SU-DHL-6 (cell line): ENCODE measurements at regions not wholly inside any gene's neighbourhood (a gene's known extent, or its start where the extent isn't known, plus 50 kb on each side); places are given as distances from the start of the nearest gene placed in this dataset.

ENCODE experiments used
- EZH2phosphoT487 ChIP-seq: fragments of 200-600 bp; sonication (generic), shearing (Covaris generic); conservative IDR thresholded peaks from 2 replicates; pipeline ENCODE4 v1.6.1; 2018; ENCODE audit warnings: mild to moderate bottlenecking, antibody characterized with exemption, low read length, moderate library complexity, mixed read lengths
- TF ChIP-seq, protein P1 (sequence below): fragments of 200-600 bp; sonication (generic); IDR thresholded peaks from one replicate; pipeline ENCODE4 v1.5.1; 2017; ENCODE audit warnings: antibody characterized with exemption, mild to moderate bottlenecking, low read length, moderate library complexity; ENCODE audit not compliant: insufficient read depth, poor library complexity, severe bottlenecking

DNA sequence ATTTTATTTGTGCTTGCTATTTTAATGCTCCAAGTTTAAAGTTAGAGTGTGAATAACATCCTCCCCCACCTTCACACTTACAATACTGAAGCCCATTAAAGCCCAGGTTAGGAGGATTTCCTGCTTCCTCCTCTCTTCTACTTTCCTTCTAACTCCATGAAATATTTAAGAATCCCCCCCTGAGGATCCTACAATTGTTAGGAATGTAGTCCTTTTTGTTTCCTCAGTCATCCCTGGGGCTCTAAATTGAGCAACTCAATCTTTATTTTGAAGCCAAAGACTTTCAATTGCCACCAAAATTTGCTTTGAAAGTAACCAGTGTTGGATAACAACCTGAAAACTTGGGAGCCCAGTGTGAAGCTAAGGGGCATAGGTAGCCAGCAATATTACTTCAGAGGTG is 276.9 kb downstream of the FAM47A start:
- no peak for TF ChIP-seq EZH2phosphoT487
- TF ChIP-seq, protein P1, sequence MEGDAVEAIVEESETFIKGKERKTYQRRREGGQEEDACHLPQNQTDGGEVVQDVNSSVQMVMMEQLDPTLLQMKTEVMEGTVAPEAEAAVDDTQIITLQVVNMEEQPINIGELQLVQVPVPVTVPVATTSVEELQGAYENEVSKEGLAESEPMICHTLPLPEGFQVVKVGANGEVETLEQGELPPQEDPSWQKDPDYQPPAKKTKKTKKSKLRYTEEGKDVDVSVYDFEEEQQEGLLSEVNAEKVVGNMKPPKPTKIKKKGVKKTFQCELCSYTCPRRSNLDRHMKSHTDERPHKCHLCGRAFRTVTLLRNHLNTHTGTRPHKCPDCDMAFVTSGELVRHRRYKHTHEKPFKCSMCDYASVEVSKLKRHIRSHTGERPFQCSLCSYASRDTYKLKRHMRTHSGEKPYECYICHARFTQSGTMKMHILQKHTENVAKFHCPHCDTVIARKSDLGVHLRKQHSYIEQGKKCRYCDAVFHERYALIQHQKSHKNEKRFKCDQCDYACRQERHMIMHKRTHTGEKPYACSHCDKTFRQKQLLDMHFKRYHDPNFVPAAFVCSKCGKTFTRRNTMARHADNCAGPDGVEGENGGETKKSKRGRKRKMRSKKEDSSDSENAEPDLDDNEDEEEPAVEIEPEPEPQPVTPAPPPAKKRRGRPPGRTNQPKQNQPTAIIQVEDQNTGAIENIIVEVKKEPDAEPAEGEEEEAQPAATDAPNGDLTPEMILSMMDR: no peak
